Testis (tissue), 2 donors: ENCODE measurements at regions not wholly inside any gene's neighbourhood (a gene's known extent, or its start where the extent isn't known, plus 50 kb on each side); places are given as distances from the start of the nearest gene placed in this dataset.

Experiments
- DNase-seq: peaks from one replicate; pipeline ENCODE4 v3.0.0-alpha.2; 2019
- H3K27ac ChIP-seq, 2 donors: fragments of 200-600 bp; sonication (generic); one replicate each; pipeline ENCODE4 v1.5.1; 2019
- H3K27me3 ChIP-seq: fragments of 200-600 bp; sonication (generic); one replicate; pipeline ENCODE4 v1.5.1; 2019
- H3K36me3 ChIP-seq: fragments of 200-600 bp; sonication (generic); one replicate; pipeline ENCODE4 v1.5.1; 2017; ENCODE audit warnings: low read depth; ENCODE audit errors: missing control alignments
- H3K4me1 ChIP-seq: fragments of 200-600 bp; sonication (generic); one replicate; pipeline ENCODE4 v1.5.1; 2019
- H3K4me3 ChIP-seq, 2 donors: fragments of 200-600 bp; sonication (generic); one replicate each; pipeline ENCODE4 v1.5.1; 2017 to 2019
- H3K9me3 ChIP-seq: fragments of 200-600 bp; sonication (generic); one replicate; pipeline ENCODE4 v1.5.1; 2017
- CTCF ChIP-seq, 3 experiments: fragments of 450-650 bp in 2 of 3; fragments of 200-600 bp in 1 of 3; sonication (generic) in 1 of 3; IDR thresholded peaks; one replicate each; pipeline ENCODE4 v1.5.1; 2016 to 2019; ENCODE audit warnings: antibody characterized with exemption in 3 of 3, mild to moderate bottlenecking in 2 of 3, moderate library complexity in 1 of 3
- POLR2A ChIP-seq: fragments of 450-650 bp; IDR thresholded peaks from one replicate; pipeline ENCODE4 v1.6.1; 2017; ENCODE audit warnings: antibody characterized with exemption, mild to moderate bottlenecking, moderate library complexity
- WGBS, 2 donors: methylation state at CpG; one replicate each; pipeline ENCODE4 v1.1.5; 2018; 5-methylcytosine and 5-hydroxymethylcytosine counted together
- intact Hi-C: fragments of 100-400 bp; cut with DNase I; formaldehyde crosslinking; loops from one replicate; pipeline ENCODE4 v1.15.1; 2023; ENCODE audit warnings: low total_unique reads

GRCh38 chr7:145884716-145885514, 231.7 kb upstream of the CNTNAP2 start:
- WGBS, 2 donors, result 56 to 65% methylated on average over 5 of the region's 5 CpGs
- no peak overlapping the region for H3K4me3 ChIP-seq
- no peak overlapping the region for H3K27ac ChIP-seq
- TF ChIP-seq POLR2A (no peak), CTCF (IDR thresholded peaks at IDR 0.05) (no peak)
- intact Hi-C loops, result no loop called here
- no peak for DNase-seq
- H3K36me3 ChIP-seq, result no peaks in the 10 kb centered on the region
- H3K4me1 ChIP-seq, result no peaks in the 10 kb centered on the region
- H3K27me3 ChIP-seq, result no peaks in the 10 kb centered on the region
- no peaks in the 10 kb centered on the region for H3K9me3 ChIP-seq

GRCh38 chr7:145876376-145876775, 240.2 kb upstream of the CNTNAP2 start:
- intact Hi-C loops, result no loop called here
- no peaks in the 10 kb centered on the region for H3K36me3 ChIP-seq
- H3K27me3 ChIP-seq, result no peaks in the 10 kb centered on the region
- WGBS, 2 donors, result 88 to 94% methylated on average over 1 of the region's 1 CpG
- no peaks in the 10 kb centered on the region for H3K9me3 ChIP-seq
- H3K4me1 ChIP-seq, result no peaks in the 10 kb centered on the region
- no peak for DNase-seq
- TF ChIP-seq POLR2A (no peak), CTCF (IDR thresholded peaks at IDR 0.05) (no peak)
- no peak overlapping the region for H3K4me3 ChIP-seq
- no peak overlapping the region for H3K27ac ChIP-seq

GRCh38 chr7:145875267-145875666, 241.3 kb upstream of the CNTNAP2 start:
- Histone ChIP-seq H3K36me3 (no peaks in the 10 kb centered on the region), H3K27ac (no peak overlapping the region), H3K9me3 (no peaks in the 10 kb centered on the region), H3K27me3 (no peaks in the 10 kb centered on the region), H3K4me3 (no peak overlapping the region), H3K4me1 (no peaks in the 10 kb centered on the region)
- TF ChIP-seq CTCF (IDR thresholded peaks at IDR 0.05) (no peak), POLR2A (no peak)
- no peak for DNase-seq
- intact Hi-C loops, result no loop called here

- TF ChIP-seq POLR2A, result no peak
- no peak for TF ChIP-seq CTCF (IDR thresholded peaks at IDR 0.05)
- no peak for DNase-seq
- intact Hi-C loops, result no loop called here
- Histone ChIP-seq H3K36me3 (no peaks in the 10 kb centered on the region), H3K27me3 (no peaks in the 10 kb centered on the region), H3K9me3 (no peaks in the 10 kb centered on the region), H3K27ac (no peak overlapping the region), H3K4me3 (no peak overlapping the region), H3K4me1 (no peaks in the 10 kb centered on the region)
- 94 to 95% methylated on average over 2 of the region's 2 CpGs for WGBS, 2 donors
Measured at GRCh38 chr7:145868935-145869334, 247.7 kb upstream of the CNTNAP2 start.

- Histone ChIP-seq H3K4me1 (no peaks in the 10 kb centered on the region), H3K27ac (no peak overlapping the region), H3K27me3 (no peaks in the 10 kb centered on the region), H3K9me3 (no peaks in the 10 kb centered on the region), H3K36me3 (no peaks in the 10 kb centered on the region), H3K4me3 (no peak overlapping the region)
- intact Hi-C loops, result no loop called here
- DNase-seq, result no peak
- WGBS, 2 donors, result 82 to 87% methylated on average over 3 to 5 of the region's 5 CpGs
- TF ChIP-seq CTCF (IDR thresholded peaks at IDR 0.05) (no peak), POLR2A (no peak)
Measured at GRCh38 chr7:145862212-145862611, 254.4 kb upstream of the CNTNAP2 start.
